Naive B cell (primary cell): ENCODE measurements at regions not wholly inside any gene's neighbourhood (a gene's known extent, or its start where the extent isn't known, plus 50 kb on each side); places are given as distances from the start of the nearest gene placed in this dataset.

Experiments
- ATAC-seq, 2 donors: fragments of 150-1000 bp; cut with Tn5 transposase; 2 replicates each; pipeline ENCODE4 v1.10.0; 2021; ENCODE audit warnings: low read depth in 2 of 2, mild to moderate bottlenecking in 2 of 2, moderate library complexity in 2 of 2
- DNase-seq: peaks from one replicate; pipeline ENCODE4 v3.0.0; 2022
- H3K27ac Mint-ChIP-seq, 6 donors: one replicate each; pipeline ENCODE4 v1.8.0; 2020 to 2022; ENCODE audit warnings: mild to moderate bottlenecking in 6 of 6, mixed read lengths in 6 of 6, moderate library complexity in 5 of 6, inconsistent platforms in 2 of 6
- H3K27me3 Mint-ChIP-seq, 3 donors: one replicate each; pipeline ENCODE4 v1.8.0; 2021 to 2022; ENCODE audit warnings: mixed read lengths in 3 of 3, mild to moderate bottlenecking in 1 of 3
- H3K36me3 Mint-ChIP-seq, 2 donors: one replicate each; pipeline ENCODE4 v1.8.0; 2020 to 2022; ENCODE audit warnings: mixed read lengths in 2 of 2, inconsistent platforms in 1 of 2, mild to moderate bottlenecking in 1 of 2
- H3K4me1 Mint-ChIP-seq, 3 donors: one replicate each; pipeline ENCODE4 v1.8.0; 2020 to 2022; ENCODE audit warnings: mixed read lengths in 3 of 3, inconsistent platforms in 1 of 3, mild to moderate bottlenecking in 1 of 3, moderate library complexity in 1 of 3
- H3K4me3 Mint-ChIP-seq, 8 donors: one replicate each; pipeline ENCODE4 v1.8.0; 2020 to 2022; ENCODE audit warnings: mild to moderate bottlenecking in 8 of 8, mixed read lengths in 8 of 8, moderate library complexity in 8 of 8, inconsistent platforms in 2 of 8
- H3K9me3 Mint-ChIP-seq, 7 donors: one replicate each; pipeline ENCODE4 v1.8.0; 2020 to 2022; ENCODE audit warnings: mixed read lengths in 7 of 7, mild to moderate bottlenecking in 5 of 7, inconsistent platforms in 2 of 7, moderate library complexity in 1 of 7

DNA sequence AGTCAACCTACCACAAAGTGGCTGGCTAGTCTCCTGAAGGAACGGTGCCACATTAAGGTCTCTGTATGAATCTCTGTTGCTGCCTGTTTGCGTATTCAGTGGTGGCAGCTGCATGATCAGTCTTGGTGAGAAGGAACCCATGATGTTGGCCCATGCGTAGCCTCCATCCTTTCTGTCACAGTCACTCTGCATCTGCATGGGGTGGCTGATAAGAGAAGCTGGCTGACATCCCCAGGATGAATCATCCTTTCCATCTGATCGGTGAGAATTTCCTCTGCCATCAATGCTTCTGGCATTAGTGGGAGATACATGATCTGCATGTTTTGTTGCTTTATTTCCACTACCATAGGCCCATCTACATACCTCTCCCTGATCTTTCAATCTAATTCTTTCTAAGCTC is 199.0 kb upstream of the NECTIN1 start:
- no peak overlapping the region for H3K4me3 Mint-ChIP-seq
- ATAC-seq = no peak
- no peaks in the 10 kb centered on the region for H3K4me1 Mint-ChIP-seq
- H3K27ac Mint-ChIP-seq = no peak overlapping the region
- DNase-seq = no peak
- H3K9me3 Mint-ChIP-seq = peaks cover 0 to 10% (median 0%) of the 10 kb centered on the region in 7 donors
- peaks cover 31 to 42% (median 32%) of the 10 kb centered on the region in 3 donors for H3K27me3 Mint-ChIP-seq
- H3K36me3 Mint-ChIP-seq = no peaks in the 10 kb centered on the region

DNA sequence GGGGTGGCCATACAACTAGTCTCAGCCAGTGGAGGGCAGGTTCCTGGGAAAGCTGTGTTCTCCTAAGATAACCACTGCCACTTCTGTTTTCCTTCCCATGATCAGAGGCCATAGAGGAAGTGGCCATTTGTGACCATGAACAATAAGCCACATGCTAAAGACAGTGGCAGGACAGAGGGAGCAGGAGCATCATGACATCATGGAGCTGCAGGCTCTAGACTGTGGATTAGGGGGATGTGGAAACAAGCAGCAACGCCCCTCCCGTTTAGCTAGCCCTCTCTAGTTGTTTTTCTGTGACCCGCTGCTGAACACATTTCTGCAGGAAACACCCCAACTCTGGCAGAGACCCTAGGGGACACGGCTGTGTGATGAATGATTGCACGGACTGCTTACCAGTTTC is 195.0 kb upstream of the NECTIN1 start:
- peaks cover 29 to 52% (median 40%) of the 10 kb centered on the region in 3 donors for H3K27me3 Mint-ChIP-seq
- ATAC-seq = no peak
- no peak for DNase-seq
- H3K4me3 Mint-ChIP-seq = no peak overlapping the region
- peaks cover 0 to 5% (median 0%) of the 10 kb centered on the region in 7 donors for H3K9me3 Mint-ChIP-seq
- H3K27ac Mint-ChIP-seq = no peak overlapping the region
- H3K36me3 Mint-ChIP-seq = no peaks in the 10 kb centered on the region
- H3K4me1 Mint-ChIP-seq = no peaks in the 10 kb centered on the region

DNA sequence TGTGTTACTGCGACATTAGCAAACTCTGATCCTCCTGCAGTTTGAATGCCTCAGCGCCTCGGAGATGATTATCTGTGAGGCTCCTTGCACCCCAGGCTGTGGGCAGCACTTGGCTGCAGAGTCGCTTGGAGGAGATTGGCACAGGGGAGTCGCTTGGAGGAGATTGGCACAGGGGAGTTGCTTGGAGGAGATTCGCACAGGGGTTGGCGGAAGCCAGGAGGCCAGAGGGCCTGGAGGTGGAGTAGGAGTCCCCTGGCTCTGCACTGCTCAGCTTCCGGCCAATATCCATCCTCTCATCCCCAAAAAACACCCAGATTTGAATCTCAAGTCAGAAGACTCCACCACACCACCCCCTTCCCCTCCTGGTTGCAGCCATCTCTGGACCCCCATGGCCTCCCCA is 192.6 kb upstream of the NECTIN1 start:
- H3K27ac Mint-ChIP-seq = peak overlapping the region in 1 of 6 donors; percentile 29
- H3K4me1 Mint-ChIP-seq = no peaks in the 10 kb centered on the region
- no peak for DNase-seq
- H3K36me3 Mint-ChIP-seq = no peaks in the 10 kb centered on the region
- peaks cover 0 to 5% (median 0%) of the 10 kb centered on the region in 7 donors for H3K9me3 Mint-ChIP-seq
- H3K27me3 Mint-ChIP-seq = peaks cover 41 to 52% (median 46%) of the 10 kb centered on the region in 3 donors
- no peak for ATAC-seq
- H3K4me3 Mint-ChIP-seq = peak overlapping the region in 1 of 8 donors; percentile 63

GRCh38 chr11:119920666-119921387 is 191.8 kb upstream of the NECTIN1 start:
- no peak for DNase-seq
- Mint-ChIP-seq H3K4me3 (peak overlapping the region in 1 of 8 donors; percentile 44), H3K4me1 (no peaks in the 10 kb centered on the region), H3K9me3 (peaks cover 0 to 5% (median 0%) of the 10 kb centered on the region in 7 donors), H3K27me3 (peaks cover 41 to 51% (median 46%) of the 10 kb centered on the region in 3 donors), H3K36me3 (no peaks in the 10 kb centered on the region), H3K27ac (no peak overlapping the region)
- ATAC-seq = no peak

- no peak overlapping the region for H3K4me3 Mint-ChIP-seq
- peaks cover 30 to 39% (median 37%) of the 10 kb centered on the region in 3 donors for H3K27me3 Mint-ChIP-seq
- H3K36me3 Mint-ChIP-seq = peaks cover 0 to 7% of the 10 kb centered on the region in 2 donors
- peaks cover 3 to 12% (median 5%) of the 10 kb centered on the region in 7 donors for H3K9me3 Mint-ChIP-seq
- DNase-seq (no peak), ATAC-seq (no peak)
- no peaks in the 10 kb centered on the region for H3K4me1 Mint-ChIP-seq
- no peak overlapping the region for H3K27ac Mint-ChIP-seq
Measured at GRCh38 chr11:119919656-119920055, 190.7 kb upstream of the NECTIN1 start.

GRCh38 chr11:119918347-119918746 is 189.3 kb upstream of the NECTIN1 start:
- DNase-seq = no peak
- Mint-ChIP-seq H3K27me3 (peaks cover 24 to 36% (median 35%) of the 10 kb centered on the region in 3 donors), H3K4me3 (no peak overlapping the region), H3K36me3 (peaks cover 0 to 7% of the 10 kb centered on the region in 2 donors), H3K9me3 (peaks cover 3 to 25% (median 6%) of the 10 kb centered on the region in 7 donors), H3K4me1 (no peaks in the 10 kb centered on the region), H3K27ac (no peak overlapping the region)
- no peak for ATAC-seq

DNA sequence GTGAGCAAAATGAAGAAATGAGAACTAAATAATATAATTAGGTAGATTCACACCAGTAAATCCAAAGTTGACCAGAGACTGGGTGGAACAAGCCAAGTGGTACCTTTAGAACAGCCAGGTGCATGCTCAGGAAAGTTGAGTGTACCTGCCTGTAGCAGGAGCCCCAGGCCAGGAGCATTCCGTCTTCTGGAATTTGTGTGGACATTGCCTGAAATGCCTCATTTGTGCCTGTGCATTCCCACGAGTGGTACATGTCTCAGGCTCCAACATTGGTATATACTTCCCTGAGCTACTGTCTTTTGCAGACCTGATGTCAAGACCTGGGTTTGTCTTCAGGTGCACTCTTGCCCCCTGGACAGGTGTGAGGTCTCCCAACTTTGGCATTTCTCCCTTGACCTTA is 187.6 kb upstream of the NECTIN1 start:
- Mint-ChIP-seq H3K36me3 (peaks cover 0 to 7% of the 10 kb centered on the region in 2 donors), H3K9me3 (peaks cover 3 to 25% (median 6%) of the 10 kb centered on the region in 7 donors), H3K27me3 (peaks cover 13 to 20% (median 17%) of the 10 kb centered on the region in 3 donors), H3K27ac (no peak overlapping the region), H3K4me3 (no peak overlapping the region), H3K4me1 (no peaks in the 10 kb centered on the region)
- ATAC-seq (no peak), DNase-seq (no peak)

- H3K27ac Mint-ChIP-seq = no peak overlapping the region
- H3K4me3 Mint-ChIP-seq = no peak overlapping the region
- H3K4me1 Mint-ChIP-seq = peaks cover 0 to 3% (median 0%) of the 10 kb centered on the region in 3 donors
- ATAC-seq (no peak), DNase-seq (no peak)
- H3K36me3 Mint-ChIP-seq = peaks cover 0 to 7% of the 10 kb centered on the region in 2 donors
- H3K27me3 Mint-ChIP-seq = peaks cover 0 to 18% (median 11%) of the 10 kb centered on the region in 3 donors
- peaks cover 3 to 25% (median 6%) of the 10 kb centered on the region in 7 donors for H3K9me3 Mint-ChIP-seq
Measured at GRCh38 chr11:119912229-119912628, 183.2 kb upstream of the NECTIN1 start.

DNA sequence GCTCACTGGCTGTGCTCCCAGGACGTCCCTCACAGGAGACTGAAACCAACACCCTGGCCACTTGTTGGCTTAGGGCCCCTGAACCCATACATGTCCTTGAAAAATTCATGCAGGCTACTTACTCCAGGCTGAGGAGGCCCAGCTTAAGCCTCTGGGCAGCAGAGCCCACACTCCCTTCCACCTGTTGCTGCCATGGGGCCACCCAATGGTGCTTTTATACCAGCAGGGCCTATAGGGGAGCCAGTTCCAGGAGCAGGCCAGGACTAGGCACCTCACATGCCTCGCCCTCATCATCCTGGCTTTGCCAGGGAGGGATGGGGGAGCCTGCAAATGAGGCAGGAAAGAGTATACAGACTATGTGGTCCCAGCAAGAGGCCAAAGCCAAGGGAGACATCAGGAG is 181.7 kb upstream of the NECTIN1 start:
- H3K4me1 Mint-ChIP-seq = peaks cover 0 to 3% (median 0%) of the 10 kb centered on the region in 3 donors
- DNase-seq (no peak), ATAC-seq (no peak)
- H3K36me3 Mint-ChIP-seq = peaks cover 0 to 7% of the 10 kb centered on the region in 2 donors
- peaks cover 3 to 19% (median 4%) of the 10 kb centered on the region in 7 donors for H3K9me3 Mint-ChIP-seq
- H3K4me3 Mint-ChIP-seq = no peak overlapping the region
- peaks cover 0 to 20% (median 19%) of the 10 kb centered on the region in 3 donors for H3K27me3 Mint-ChIP-seq
- no peak overlapping the region for H3K27ac Mint-ChIP-seq

GRCh38 chr11:119910051-119910450 is 181.1 kb upstream of the NECTIN1 start:
- Mint-ChIP-seq H3K36me3 (peaks cover 0 to 4% of the 10 kb centered on the region in 2 donors), H3K27me3 (peaks cover 0 to 20% (median 19%) of the 10 kb centered on the region in 3 donors), H3K27ac (no peak overlapping the region), H3K9me3 (peaks cover under 1 to 16% (median 4%) of the 10 kb centered on the region in 7 donors), H3K4me3 (no peak overlapping the region), H3K4me1 (peaks cover 0 to 3% (median 0%) of the 10 kb centered on the region in 3 donors)
- DNase-seq (no peak), ATAC-seq (no peak)

DNA sequence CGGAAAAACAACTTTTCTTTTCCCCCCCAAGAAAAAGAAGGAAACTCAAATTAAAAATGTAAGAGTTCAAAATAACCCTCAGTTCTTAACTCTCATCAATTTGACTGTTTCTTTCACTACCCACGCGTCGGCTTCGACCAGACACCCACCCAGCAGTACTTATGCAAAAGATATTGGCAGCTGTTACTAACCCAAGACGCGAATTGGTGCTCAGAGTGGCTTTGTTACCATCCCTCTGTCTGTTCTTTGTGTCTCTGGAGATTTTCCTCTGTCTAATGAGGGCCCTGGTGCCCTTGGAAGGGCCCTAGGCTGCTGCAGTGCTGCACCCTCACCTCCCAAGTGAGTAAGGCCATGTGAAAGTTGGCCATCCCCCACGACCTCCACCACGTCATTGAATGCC is 180.5 kb upstream of the NECTIN1 start:
- Mint-ChIP-seq H3K27me3 (peaks cover 0 to 20% (median 19%) of the 10 kb centered on the region in 3 donors), H3K9me3 (peaks cover 0 to 11% (median 0%) of the 10 kb centered on the region in 7 donors), H3K27ac (no peak overlapping the region), H3K4me3 (no peak overlapping the region), H3K36me3 (no peaks in the 10 kb centered on the region), H3K4me1 (peaks cover 0 to 3% (median 0%) of the 10 kb centered on the region in 3 donors)
- ATAC-seq (no peak), DNase-seq (no peak)

DNA sequence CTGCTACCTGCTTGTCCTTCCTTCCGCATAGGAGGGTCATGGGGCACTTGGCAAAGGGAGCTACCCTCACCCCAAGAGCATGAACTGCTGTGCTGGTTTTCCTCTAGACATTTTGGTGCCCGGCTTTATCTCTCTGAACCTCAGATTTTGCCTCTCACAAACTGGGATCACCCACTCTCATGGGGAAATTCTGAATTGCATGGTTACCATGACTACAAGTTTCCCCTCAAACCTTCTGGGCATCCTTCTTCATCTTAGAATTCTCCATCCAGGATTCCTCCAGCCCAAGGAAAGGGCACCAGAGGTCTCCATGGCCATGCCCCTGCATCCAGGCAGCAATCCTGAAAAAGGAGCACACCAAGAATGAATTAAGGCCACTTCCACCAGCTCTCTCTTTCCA is 180.1 kb upstream of the NECTIN1 start:
- Mint-ChIP-seq H3K27ac (no peak overlapping the region), H3K9me3 (peaks cover 0 to 7% (median 0%) of the 10 kb centered on the region in 7 donors), H3K4me3 (no peak overlapping the region), H3K36me3 (no peaks in the 10 kb centered on the region), H3K4me1 (peaks cover 0 to 3% (median 0%) of the 10 kb centered on the region in 3 donors), H3K27me3 (peaks cover 0 to 20% (median 19%) of the 10 kb centered on the region in 3 donors)
- ATAC-seq = no peak
- DNase-seq = no peak

GRCh38 chr11:119908573-119908904 is 179.5 kb upstream of the NECTIN1 start:
- DNase-seq = no peak
- Mint-ChIP-seq H3K9me3 (peaks cover 0 to 2% (median 0%) of the 10 kb centered on the region in 7 donors), H3K4me3 (no peak overlapping the region), H3K27me3 (peaks cover 0 to 20% (median 19%) of the 10 kb centered on the region in 3 donors), H3K27ac (no peak overlapping the region), H3K4me1 (peaks cover 0 to 3% (median 0%) of the 10 kb centered on the region in 3 donors), H3K36me3 (no peaks in the 10 kb centered on the region)
- no peak for ATAC-seq
